GM12873 (cell line): ENCODE measurements at regions not wholly inside any gene's neighbourhood (a gene's known extent, or its start where the extent isn't known, plus 50 kb on each side); places are given as distances from the start of the nearest gene placed in this dataset.

ENCODE experiments used
- TF ChIP-seq, protein P1 (sequence below): IDR thresholded peaks from 2 replicates; pipeline ENCODE4 v1.5.1; 2012; ENCODE audit warnings: low read depth, mild to moderate bottlenecking, moderate library complexity, low read length, control low read depth; ENCODE audit not compliant: insufficient read depth; ENCODE audit errors: missing control alignments

GRCh38 chr22:22753526-22754267 is 109.3 kb downstream of the GGTLC2 start:
- TF ChIP-seq, protein P1, sequence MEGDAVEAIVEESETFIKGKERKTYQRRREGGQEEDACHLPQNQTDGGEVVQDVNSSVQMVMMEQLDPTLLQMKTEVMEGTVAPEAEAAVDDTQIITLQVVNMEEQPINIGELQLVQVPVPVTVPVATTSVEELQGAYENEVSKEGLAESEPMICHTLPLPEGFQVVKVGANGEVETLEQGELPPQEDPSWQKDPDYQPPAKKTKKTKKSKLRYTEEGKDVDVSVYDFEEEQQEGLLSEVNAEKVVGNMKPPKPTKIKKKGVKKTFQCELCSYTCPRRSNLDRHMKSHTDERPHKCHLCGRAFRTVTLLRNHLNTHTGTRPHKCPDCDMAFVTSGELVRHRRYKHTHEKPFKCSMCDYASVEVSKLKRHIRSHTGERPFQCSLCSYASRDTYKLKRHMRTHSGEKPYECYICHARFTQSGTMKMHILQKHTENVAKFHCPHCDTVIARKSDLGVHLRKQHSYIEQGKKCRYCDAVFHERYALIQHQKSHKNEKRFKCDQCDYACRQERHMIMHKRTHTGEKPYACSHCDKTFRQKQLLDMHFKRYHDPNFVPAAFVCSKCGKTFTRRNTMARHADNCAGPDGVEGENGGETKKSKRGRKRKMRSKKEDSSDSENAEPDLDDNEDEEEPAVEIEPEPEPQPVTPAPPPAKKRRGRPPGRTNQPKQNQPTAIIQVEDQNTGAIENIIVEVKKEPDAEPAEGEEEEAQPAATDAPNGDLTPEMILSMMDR = peak; percentile 74

- TF ChIP-seq, protein P1 = no peak
Observed at GRCh38 chr22:22754268-22754657, 109.8 kb downstream of the GGTLC2 start.

GRCh38 chr22:22754961-22755777 is 110.8 kb downstream of the GGTLC2 start:
- TF ChIP-seq, protein P1 = no peak

DNA sequence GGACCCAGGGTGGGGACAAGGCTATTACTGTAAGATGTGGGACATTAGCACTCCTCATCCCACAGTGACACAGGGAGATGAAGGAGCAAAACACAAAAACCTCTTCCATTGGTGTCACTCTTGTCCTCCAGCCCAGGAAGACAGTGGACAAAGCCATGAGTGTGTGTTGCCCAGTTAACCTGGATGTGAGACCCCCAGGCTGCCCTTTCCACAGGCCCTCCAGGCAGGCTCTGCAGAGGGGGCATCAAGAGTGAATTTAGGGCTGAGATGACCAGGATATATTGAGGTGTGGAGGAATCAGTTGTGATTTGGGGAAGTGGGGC is 111.3 kb downstream of the GGTLC2 start:
- TF ChIP-seq, protein P1 = no peak

GRCh38 chr22:22756109-22756508 is 111.7 kb downstream of the GGTLC2 start:
- TF ChIP-seq, protein P1 = no peak

DNA sequence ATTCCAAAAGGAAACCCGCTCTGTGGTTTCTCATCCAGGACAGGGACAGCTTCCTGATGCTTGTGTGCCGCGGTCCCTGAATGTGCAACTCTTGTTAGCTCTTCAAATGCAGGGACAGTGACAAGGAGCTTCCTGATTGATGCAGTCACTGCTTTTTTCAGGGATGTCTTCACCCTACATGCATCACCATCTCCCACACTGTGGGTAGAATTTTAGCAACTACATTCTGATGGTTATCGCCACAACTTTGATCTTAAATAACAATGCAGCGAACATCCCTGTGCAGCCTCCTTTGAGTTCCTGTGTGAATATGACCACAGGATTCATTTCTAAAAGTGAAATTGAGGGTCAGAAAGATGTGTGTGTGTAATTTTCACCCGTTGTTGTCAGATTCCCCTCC is 115.0 kb downstream of the GGTLC2 start:
- TF ChIP-seq, protein P1 = no peak

GRCh38 chr22:22759889-22760546 is 115.6 kb downstream of the GGTLC2 start:
- TF ChIP-seq, protein P1 = no peak
